COR-L47 (cell line): ENCODE measurements at regions not wholly inside any gene's neighbourhood (a gene's known extent, or its start where the extent isn't known, plus 50 kb on each side); places are given as distances from the start of the nearest gene placed in this dataset.

ENCODE experiments used
- DNase-seq: peaks from one replicate; lab custom pipeline; 2025; lab: John Stamatoyannopoulos, UW

GRCh38 chr2:188851311-188851710 is 122.9 kb upstream of the COL3A1 start:
- no peak for DNase-seq

- no peak for DNase-seq
Observed at GRCh38 chr2:188851826-188852225, 122.3 kb upstream of the COL3A1 start.

GRCh38 chr2:188852772-188853171 is 121.4 kb upstream of the COL3A1 start:
- no peak for DNase-seq

GRCh38 chr2:188853307-188853706 is 120.9 kb upstream of the COL3A1 start:
- no peak for DNase-seq

- no peak for DNase-seq
Observed at GRCh38 chr2:188865681-188866080, 108.5 kb upstream of the COL3A1 start.

- no peak for DNase-seq
Observed at GRCh38 chr2:188869550-188869949, 104.6 kb upstream of the COL3A1 start.

GRCh38 chr2:188870289-188870688 is 103.9 kb upstream of the COL3A1 start:
- DNase-seq: no peak

- no peak for DNase-seq
Observed at GRCh38 chr2:188875104-188875503, 99.1 kb upstream of the COL3A1 start.

GRCh38 chr2:188878716-188879115 is 95.5 kb upstream of the COL3A1 start:
- DNase-seq: no peak

GRCh38 chr2:188880740-188881139 is 93.4 kb upstream of the COL3A1 start:
- no peak for DNase-seq

- DNase-seq: no peak
Observed at GRCh38 chr2:188881434-188881833, 92.7 kb upstream of the COL3A1 start.

GRCh38 chr2:188884046-188884445 is 90.1 kb upstream of the COL3A1 start:
- DNase-seq: no peak

GRCh38 chr2:188884517-188884916 is 89.7 kb upstream of the COL3A1 start:
- no peak for DNase-seq

GRCh38 chr2:188889187-188889586 is 85.0 kb upstream of the COL3A1 start:
- DNase-seq: no peak

GRCh38 chr2:188890755-188891154 is 83.4 kb upstream of the COL3A1 start:
- no peak for DNase-seq

- DNase-seq: no peak
Observed at GRCh38 chr2:188892636-188893035, 81.5 kb upstream of the COL3A1 start.

- DNase-seq: no peak
Observed at GRCh38 chr2:188893972-188894371, 80.2 kb upstream of the COL3A1 start.

- no peak for DNase-seq
Observed at GRCh38 chr2:188894979-188895378, 79.2 kb upstream of the COL3A1 start.

GRCh38 chr2:188897096-188897495 is 77.1 kb upstream of the COL3A1 start:
- no peak for DNase-seq

- DNase-seq: no peak
Observed at GRCh38 chr2:188898261-188898660, 75.9 kb upstream of the COL3A1 start.

GRCh38 chr2:188902901-188903491 is 71.2 kb upstream of the COL3A1 start:
- no peak for DNase-seq

GRCh38 chr2:188903740-188904139 is 70.4 kb upstream of the COL3A1 start:
- DNase-seq: no peak

GRCh38 chr2:188909036-188909435 is 65.1 kb upstream of the COL3A1 start:
- DNase-seq: no peak

GRCh38 chr2:188916736-188917135 is 57.4 kb upstream of the COL3A1 start:
- no peak for DNase-seq

GRCh38 chr2:188917632-188918031 is 56.5 kb upstream of the COL3A1 start:
- no peak for DNase-seq
